DMS53 treated with DMSO at 0.1 percent for 48 hours (cell line): ENCODE measurements at regions not wholly inside any gene's neighbourhood (a gene's known extent, or its start where the extent isn't known, plus 50 kb on each side); places are given as distances from the start of the nearest gene placed in this dataset.
A peak's percentile ranks its signal among the peaks of the same experiment; 100 is the strongest.
"Not testable (repeated sequence)": the region's sequence is repeated elsewhere in the genome, so short reads cannot be mapped to it uniquely, and the experiment has no call there.

Experiments used
- DNase-seq: peaks from one replicate; lab custom pipeline; 2025; ENCODE audit not compliant: unreplicated experiment; lab: John Stamatoyannopoulos, UW

DNA sequence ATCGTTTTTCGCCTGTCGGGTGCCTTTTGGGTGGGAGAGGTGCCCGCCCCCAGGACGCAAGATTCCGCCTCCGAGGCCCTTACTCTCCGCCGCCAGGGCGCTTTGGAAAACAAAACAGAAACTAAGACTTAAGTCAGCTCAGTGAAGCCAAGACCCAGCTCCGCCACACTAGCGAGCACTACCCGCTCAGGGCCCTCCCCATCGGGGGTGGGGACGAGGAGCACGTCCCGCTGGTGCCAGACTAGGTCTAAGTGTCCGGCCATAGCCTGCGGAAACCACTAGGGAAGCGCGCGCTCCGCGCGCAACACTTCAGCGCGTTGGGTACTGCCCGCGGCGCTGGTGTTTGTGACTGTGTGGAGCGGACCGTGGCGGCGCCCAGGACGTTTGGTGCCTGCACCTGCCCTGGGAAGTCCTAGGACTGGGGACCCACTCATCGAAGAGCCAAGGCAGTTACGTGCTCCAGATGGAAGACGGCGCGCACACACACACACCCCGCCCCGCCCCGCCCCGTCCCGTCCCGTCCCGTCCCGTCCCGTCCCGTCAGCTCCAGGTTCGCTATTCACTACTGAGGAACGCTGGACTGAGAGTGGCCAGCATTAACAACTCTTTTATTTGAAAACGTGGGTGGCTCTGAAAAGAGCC is 57.6 kb upstream of the BOLA1 start:
- DNase-seq = not testable (repeated sequence)

- not testable (repeated sequence) for DNase-seq
Measured at GRCh38 chr1:149842458-149843064, 56.8 kb upstream of the BOLA1 start.

DNA sequence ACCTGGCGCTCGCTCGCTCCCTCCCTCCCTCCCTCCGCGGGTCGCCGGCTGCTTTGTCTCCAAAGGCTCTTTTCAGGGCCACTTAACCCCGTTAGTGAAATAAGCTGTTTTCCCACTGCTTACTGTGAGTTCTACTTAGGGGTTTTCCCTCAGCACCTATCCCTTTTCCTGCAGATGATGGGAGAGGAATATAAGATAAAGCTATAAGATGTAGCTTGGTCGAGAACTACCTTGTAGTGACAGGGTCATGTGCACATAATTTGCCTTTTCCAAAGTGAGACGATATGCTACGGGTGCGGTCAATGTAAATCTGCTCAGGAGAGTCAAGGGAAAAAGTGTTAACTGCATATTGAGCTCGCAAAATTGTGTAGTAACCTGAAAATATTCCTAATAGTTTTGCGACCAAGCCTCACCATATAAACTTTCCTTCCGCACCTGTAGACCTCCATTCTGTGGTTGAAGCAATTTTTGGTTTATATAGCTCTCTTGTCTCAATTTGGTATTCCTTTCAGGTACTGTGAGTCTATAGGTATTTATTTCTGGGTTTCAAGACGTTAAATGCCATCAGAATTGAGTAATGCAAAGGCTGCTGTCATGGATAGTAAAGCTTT is 55.8 kb upstream of the BOLA1 start:
- DNase-seq = no peak

- DNase-seq = no peak
Measured at GRCh38 chr1:149844101-149844500, 55.3 kb upstream of the BOLA1 start.

DNA sequence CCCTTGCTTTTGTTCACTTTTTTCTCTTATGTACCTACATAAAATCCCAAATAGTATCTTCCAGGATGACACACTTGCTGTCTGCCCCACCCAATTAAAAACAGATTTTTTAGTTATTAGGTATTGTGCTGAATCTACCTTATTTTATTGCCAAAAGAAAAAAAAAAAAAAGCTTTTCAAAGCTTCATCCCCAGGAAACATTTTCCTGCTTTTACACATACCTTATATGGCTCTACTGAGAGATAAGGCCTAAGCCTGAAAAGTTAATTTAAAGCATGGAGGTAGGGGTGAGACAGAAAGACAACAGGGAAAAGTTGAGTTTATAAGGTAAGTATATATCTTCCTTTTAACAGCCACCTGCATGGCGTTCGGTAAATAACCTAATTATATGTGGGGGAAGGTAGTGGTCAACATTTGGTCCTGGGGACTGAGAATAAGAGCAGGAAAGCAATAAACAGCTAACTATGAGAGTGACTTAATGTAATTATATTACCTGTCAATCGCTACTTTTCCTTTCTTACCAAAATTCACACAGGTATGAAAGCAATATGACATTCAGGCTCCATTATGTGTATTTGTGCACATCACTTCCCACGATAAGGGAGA is 54.6 kb upstream of the BOLA1 start:
- no peak for DNase-seq

GRCh38 chr1:149845416-149845815 is 54.0 kb upstream of the BOLA1 start:
- DNase-seq = no peak

- DNase-seq = no peak
Measured at GRCh38 chr1:149846042-149846441, 53.3 kb upstream of the BOLA1 start.

DNA sequence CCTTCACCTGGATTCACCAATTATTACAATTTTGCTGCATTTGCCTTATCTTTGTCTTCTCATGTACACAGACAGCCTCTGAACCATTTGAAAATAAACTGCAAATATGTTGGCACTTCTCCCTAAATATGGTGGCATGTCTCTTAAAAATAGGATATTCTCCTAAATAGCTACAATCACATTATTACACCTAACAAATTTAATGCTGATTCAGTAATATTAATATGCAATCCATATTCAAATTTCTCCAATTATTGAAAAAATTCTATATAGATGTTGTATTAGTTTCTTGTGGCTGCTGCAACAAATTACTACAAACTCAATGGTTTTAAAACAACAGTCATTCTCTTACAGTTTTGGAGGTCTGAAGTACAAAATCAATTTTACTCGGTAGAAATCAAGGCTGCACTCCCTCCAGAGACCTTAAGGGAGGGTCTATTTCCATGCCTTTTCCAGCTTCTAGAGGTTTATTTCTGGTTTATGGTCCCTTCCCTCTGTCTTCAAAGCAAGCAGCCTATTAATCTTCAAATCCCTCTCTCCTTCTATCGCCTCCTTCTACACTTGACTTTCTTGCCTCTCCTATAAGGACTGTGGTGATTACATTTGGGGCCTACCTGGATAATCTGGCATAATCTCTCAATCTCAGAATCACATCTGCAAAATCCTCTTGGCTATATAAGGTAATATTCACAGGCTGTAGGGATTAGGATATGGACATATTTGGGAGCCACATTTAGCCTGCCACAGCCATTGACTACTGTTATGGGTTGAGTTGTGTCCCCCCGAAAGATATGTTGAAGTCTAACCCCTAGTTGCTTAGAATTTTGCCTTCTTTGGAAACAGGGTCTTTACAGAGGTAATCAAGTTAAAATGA is 52.5 kb upstream of the BOLA1 start:
- no peak for DNase-seq

- peak; percentile 34 for DNase-seq
Measured at GRCh38 chr1:149848340-149849110, 50.8 kb upstream of the BOLA1 start.

- no peak for DNase-seq
Measured at GRCh38 chr1:149849111-149849946, 50.0 kb upstream of the BOLA1 start.
